ENCODE measurements at regions not wholly inside any gene's neighbourhood (a gene's known extent, or its start where the extent isn't known, plus 50 kb on each side); places are given as distances from the start of the nearest gene placed in this dataset.

- Histone ChIP-seq H3K79me2 (ENCODE audit: insufficient read depth, low read length) (no peaks in the 10 kb centered on the region), H3K27ac (ENCODE audit: low read depth, low read length, poor library complexity, severe bottlenecking) (no peak overlapping the region)
These were observed 271.0 kb downstream of the ALG10B start for GRCh38 chr12:38587594-38587993.

GRCh38 chr12:38588624-38589305 lies 272.2 kb downstream of the ALG10B start:
- Histone ChIP-seq H3K4me3 (ENCODE audit: low read depth, low read length, poor library complexity, severe bottlenecking) (no peak overlapping the region), H3K36me3 (ENCODE audit: insufficient read depth, low read length) (no peaks in the 10 kb centered on the region), H3K9me3 (ENCODE audit: low read length) (no peaks in the 10 kb centered on the region), H3K79me2 (ENCODE audit: insufficient read depth, low read length) (no peaks in the 10 kb centered on the region), H3K27me3 (ENCODE audit: insufficient read depth, low read length) (no peaks in the 10 kb centered on the region), H3K4me1 (ENCODE audit: insufficient read depth, low read length, severe bottlenecking) (no peaks in the 10 kb centered on the region), H3K27ac (ENCODE audit: low read depth, low read length, poor library complexity, severe bottlenecking) (no peak overlapping the region), H3K9me2 (ENCODE audit: low read depth, low read length) (no peaks in the 10 kb centered on the region), H2AFZ (ENCODE audit: low read length) (no peak overlapping the region), H3K4me2 (ENCODE audit: low read length) (no peak overlapping the region), H3F3A (ENCODE audit: insufficient read depth, low read length) (no peaks in the 10 kb centered on the region), H3K9ac (ENCODE audit: low read length) (no peak overlapping the region), H4K20me1 (ENCODE audit: insufficient read depth, low read length) (no peaks in the 10 kb centered on the region)
- TF ChIP-seq CTCF (IDR thresholded peaks at IDR 0.05; ENCODE audit: low read length), result no peak

More at GRCh38 chr12:38587594-38587993, 271.0 kb downstream of the ALG10B start:
- Histone ChIP-seq H3K4me3 (ENCODE audit: low read depth, low read length, poor library complexity, severe bottlenecking) (no peak overlapping the region), H3K9me2 (ENCODE audit: low read depth, low read length) (no peaks in the 10 kb centered on the region), H4K20me1 (ENCODE audit: insufficient read depth, low read length) (no peaks in the 10 kb centered on the region), H3K9me3 (ENCODE audit: low read length) (no peaks in the 10 kb centered on the region), H3K36me3 (ENCODE audit: insufficient read depth, low read length) (no peaks in the 10 kb centered on the region), H2AFZ (ENCODE audit: low read length) (no peak overlapping the region), H3K4me1 (ENCODE audit: insufficient read depth, low read length, severe bottlenecking) (no peaks in the 10 kb centered on the region), H3F3A (ENCODE audit: insufficient read depth, low read length) (no peaks in the 10 kb centered on the region), H3K27me3 (ENCODE audit: insufficient read depth, low read length) (no peaks in the 10 kb centered on the region), H3K9ac (ENCODE audit: low read length) (no peak overlapping the region), H3K4me2 (ENCODE audit: low read length) (no peak overlapping the region)
- no peak for TF ChIP-seq EZH2 (IDR thresholded peaks at IDR 0.05; ENCODE audit: borderline replicate concordance, low read length)
- TF ChIP-seq CTCF (IDR thresholded peaks at IDR 0.05; ENCODE audit: low read length), result no peak

GRCh38 chr12:38589306-38589632 lies 272.7 kb downstream of the ALG10B start:
- no peak overlapping the region for H3K4me3 ChIP-seq (ENCODE audit: low read depth, low read length, poor library complexity, severe bottlenecking)
- H3K36me3 ChIP-seq (ENCODE audit: insufficient read depth, low read length), result no peaks in the 10 kb centered on the region
- H3K9ac ChIP-seq (ENCODE audit: low read length), result no peak overlapping the region
- H3K4me1 ChIP-seq (ENCODE audit: insufficient read depth, low read length, severe bottlenecking), result no peaks in the 10 kb centered on the region
- H3K4me2 ChIP-seq (ENCODE audit: low read length), result no peak overlapping the region
- no peaks in the 10 kb centered on the region for H3K9me3 ChIP-seq (ENCODE audit: low read length)
- H3K27ac ChIP-seq (ENCODE audit: low read depth, low read length, poor library complexity, severe bottlenecking), result no peak overlapping the region
- no peaks in the 10 kb centered on the region for H3K27me3 ChIP-seq (ENCODE audit: insufficient read depth, low read length)
- H4K20me1 ChIP-seq (ENCODE audit: insufficient read depth, low read length), result no peaks in the 10 kb centered on the region
- H3F3A ChIP-seq (ENCODE audit: insufficient read depth, low read length), result no peaks in the 10 kb centered on the region
- TF ChIP-seq EZH2 (IDR thresholded peaks at IDR 0.05; ENCODE audit: borderline replicate concordance, low read length), result no peak
- TF ChIP-seq CTCF (IDR thresholded peaks at IDR 0.05; ENCODE audit: low read length), result no peak
- H2AFZ ChIP-seq (ENCODE audit: low read length), result no peak overlapping the region
- no peaks in the 10 kb centered on the region for H3K79me2 ChIP-seq (ENCODE audit: insufficient read depth, low read length)
- H3K9me2 ChIP-seq (ENCODE audit: low read depth, low read length), result no peaks in the 10 kb centered on the region

Measured in OCI-LY1 (cell line).